ENCODE measurements at regions not wholly inside any gene's neighbourhood (a gene's known extent, or its start where the extent isn't known, plus 50 kb on each side); places are given as distances from the start of the nearest gene placed in this dataset.

GRCh38 chr4:154124539-154125255, 335.8 kb upstream of the SFRP2 start:
- no peak for TF ChIP-seq CTCF (conservative IDR thresholded peaks at IDR 0.05; ENCODE audit: low read depth, low read length)
- no peak for TF ChIP-seq EZH2 (IDR thresholded peaks at IDR 0.05; ENCODE audit: borderline replicate concordance, low read depth, low read length, poor library complexity, severe bottlenecking)
